ENCODE measurements at regions not wholly inside any gene's neighbourhood (a gene's known extent, or its start where the extent isn't known, plus 50 kb on each side); places are given as distances from the start of the nearest gene placed in this dataset.

DNA sequence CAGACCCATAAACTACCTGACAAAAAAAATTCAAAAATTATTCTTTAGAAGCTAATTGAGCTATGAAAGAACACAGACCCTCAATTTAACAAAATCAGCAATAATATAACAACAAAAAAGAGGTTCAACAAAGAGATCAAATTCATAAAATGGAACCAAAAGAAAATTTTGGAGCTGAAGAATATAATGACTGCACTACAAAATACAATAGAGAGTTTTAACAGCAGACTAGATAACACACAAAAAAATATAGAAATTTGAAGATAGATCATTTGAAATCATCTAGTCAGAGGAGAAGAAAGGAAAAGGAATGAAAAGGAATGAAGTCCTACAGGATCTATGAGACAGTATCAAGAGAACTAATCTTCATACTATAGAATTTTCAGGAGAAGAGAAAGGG lies 422.1 kb downstream of the PAX1 start:
- TF ChIP-seq, protein P1, sequence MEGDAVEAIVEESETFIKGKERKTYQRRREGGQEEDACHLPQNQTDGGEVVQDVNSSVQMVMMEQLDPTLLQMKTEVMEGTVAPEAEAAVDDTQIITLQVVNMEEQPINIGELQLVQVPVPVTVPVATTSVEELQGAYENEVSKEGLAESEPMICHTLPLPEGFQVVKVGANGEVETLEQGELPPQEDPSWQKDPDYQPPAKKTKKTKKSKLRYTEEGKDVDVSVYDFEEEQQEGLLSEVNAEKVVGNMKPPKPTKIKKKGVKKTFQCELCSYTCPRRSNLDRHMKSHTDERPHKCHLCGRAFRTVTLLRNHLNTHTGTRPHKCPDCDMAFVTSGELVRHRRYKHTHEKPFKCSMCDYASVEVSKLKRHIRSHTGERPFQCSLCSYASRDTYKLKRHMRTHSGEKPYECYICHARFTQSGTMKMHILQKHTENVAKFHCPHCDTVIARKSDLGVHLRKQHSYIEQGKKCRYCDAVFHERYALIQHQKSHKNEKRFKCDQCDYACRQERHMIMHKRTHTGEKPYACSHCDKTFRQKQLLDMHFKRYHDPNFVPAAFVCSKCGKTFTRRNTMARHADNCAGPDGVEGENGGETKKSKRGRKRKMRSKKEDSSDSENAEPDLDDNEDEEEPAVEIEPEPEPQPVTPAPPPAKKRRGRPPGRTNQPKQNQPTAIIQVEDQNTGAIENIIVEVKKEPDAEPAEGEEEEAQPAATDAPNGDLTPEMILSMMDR (IDR thresholded peaks at IDR 0.05; ENCODE audit: insufficient read depth, low read depth, low read length) = no peak
- no peak for TF ChIP-seq EZH2 (IDR thresholded peaks at IDR 0.05; ENCODE audit: insufficient read depth, low read length)

All from astrocyte (in vitro differentiated cells and primary cell).